Bronchial epithelial cell (primary cell): ENCODE measurements at regions not wholly inside any gene's neighbourhood (a gene's known extent, or its start where the extent isn't known, plus 50 kb on each side); places are given as distances from the start of the nearest gene placed in this dataset.
"Not testable (repeated sequence)": the region's sequence is repeated elsewhere in the genome, so short reads cannot be mapped to it uniquely, and the experiment has no call there.

Source experiments
- DNase-seq: peaks from one replicate; pipeline ENCODE4 v3.0.0-alpha.2; 2010; ENCODE audit warnings: low read depth
- FAIRE-seq: peaks from 2 replicates; lab custom pipeline; 2011; peaks lifted over from hg19 to GRCh38; lab: Jason Lieb, UNC
- H3K27me3 ChIP-seq: 2 replicates; pipeline ENCODE4 v1.5.1; 2011; ENCODE audit warnings: low read length; ENCODE audit not compliant: control insufficient read depth, insufficient read depth
- H3K36me3 ChIP-seq: 2 replicates; pipeline ENCODE4 v1.5.1; 2011; ENCODE audit warnings: low read length; ENCODE audit not compliant: control insufficient read depth, insufficient read depth
- H3K4me3 ChIP-seq: 2 replicates; pipeline ENCODE4 v1.5.1; 2011; ENCODE audit warnings: mild to moderate bottlenecking, low read depth, low read length, control low read depth
- TF ChIP-seq, protein P1 (sequence below): IDR thresholded peaks from 2 replicates; pipeline ENCODE4 v1.5.1; 2011; ENCODE audit warnings: mild to moderate bottlenecking, moderate library complexity, low read length, control low read depth, inconsistent platforms; ENCODE audit not compliant: insufficient read depth, severe bottlenecking

- no peak overlapping the region for H3K4me3 ChIP-seq
- no peak for FAIRE-seq
- TF ChIP-seq, protein P1, sequence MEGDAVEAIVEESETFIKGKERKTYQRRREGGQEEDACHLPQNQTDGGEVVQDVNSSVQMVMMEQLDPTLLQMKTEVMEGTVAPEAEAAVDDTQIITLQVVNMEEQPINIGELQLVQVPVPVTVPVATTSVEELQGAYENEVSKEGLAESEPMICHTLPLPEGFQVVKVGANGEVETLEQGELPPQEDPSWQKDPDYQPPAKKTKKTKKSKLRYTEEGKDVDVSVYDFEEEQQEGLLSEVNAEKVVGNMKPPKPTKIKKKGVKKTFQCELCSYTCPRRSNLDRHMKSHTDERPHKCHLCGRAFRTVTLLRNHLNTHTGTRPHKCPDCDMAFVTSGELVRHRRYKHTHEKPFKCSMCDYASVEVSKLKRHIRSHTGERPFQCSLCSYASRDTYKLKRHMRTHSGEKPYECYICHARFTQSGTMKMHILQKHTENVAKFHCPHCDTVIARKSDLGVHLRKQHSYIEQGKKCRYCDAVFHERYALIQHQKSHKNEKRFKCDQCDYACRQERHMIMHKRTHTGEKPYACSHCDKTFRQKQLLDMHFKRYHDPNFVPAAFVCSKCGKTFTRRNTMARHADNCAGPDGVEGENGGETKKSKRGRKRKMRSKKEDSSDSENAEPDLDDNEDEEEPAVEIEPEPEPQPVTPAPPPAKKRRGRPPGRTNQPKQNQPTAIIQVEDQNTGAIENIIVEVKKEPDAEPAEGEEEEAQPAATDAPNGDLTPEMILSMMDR: no peak
- H3K36me3 ChIP-seq: no peaks in the 10 kb centered on the region
- peak; percentile 3 for DNase-seq
- no peaks in the 10 kb centered on the region for H3K27me3 ChIP-seq
Observed at GRCh38 chr7:53470336-53470970, 435.0 kb downstream of the POM121L12 start.

DNA sequence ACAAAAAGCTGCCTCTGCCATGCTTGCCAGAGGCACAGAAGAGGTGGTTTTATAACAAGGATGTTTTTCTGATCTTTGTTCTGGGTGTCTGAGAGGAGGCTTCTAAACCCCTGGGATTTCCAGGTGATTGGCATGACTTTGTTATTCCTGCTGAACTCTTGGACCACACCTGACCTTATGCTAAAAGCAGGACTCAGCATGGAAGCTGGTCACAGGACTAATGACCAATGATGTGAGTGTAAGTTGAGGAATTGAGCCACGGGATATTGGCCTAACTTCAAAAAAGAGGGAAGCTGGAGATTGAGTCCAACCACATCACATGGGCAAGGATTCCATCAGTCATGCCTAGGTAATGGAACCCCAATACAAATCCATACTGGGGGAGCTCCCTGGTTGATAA is 437.9 kb downstream of the POM121L12 start:
- TF ChIP-seq, protein P1: no peak
- DNase-seq (peak; percentile 33), FAIRE-seq (no peak)
- H3K36me3 ChIP-seq: no peaks in the 10 kb centered on the region
- H3K4me3 ChIP-seq: no peak overlapping the region
- no peaks in the 10 kb centered on the region for H3K27me3 ChIP-seq

GRCh38 chr7:53475776-53476175 is 440.3 kb downstream of the POM121L12 start:
- FAIRE-seq (no peak), DNase-seq (no peak)
- Histone ChIP-seq H3K36me3 (no peaks in the 10 kb centered on the region), H3K4me3 (no peak overlapping the region), H3K27me3 (no peaks in the 10 kb centered on the region)
- TF ChIP-seq, protein P1: no peak

GRCh38 chr7:53476566-53476965 is 441.1 kb downstream of the POM121L12 start:
- no peaks in the 10 kb centered on the region for H3K27me3 ChIP-seq
- H3K4me3 ChIP-seq: no peak overlapping the region
- DNase-seq (no peak), FAIRE-seq (no peak)
- TF ChIP-seq, protein P1: no peak
- H3K36me3 ChIP-seq: no peaks in the 10 kb centered on the region

GRCh38 chr7:53485354-53485753 is 449.9 kb downstream of the POM121L12 start:
- DNase-seq (no peak), FAIRE-seq (no peak)
- H3K4me3 ChIP-seq: no peak overlapping the region
- TF ChIP-seq, protein P1: no peak
- no peaks in the 10 kb centered on the region for H3K36me3 ChIP-seq
- H3K27me3 ChIP-seq: peaks cover 2% of the 10 kb centered on the region

GRCh38 chr7:53491051-53491450 is 455.6 kb downstream of the POM121L12 start:
- DNase-seq (no peak), FAIRE-seq (peak; percentile 36)
- TF ChIP-seq, protein P1: no peak
- H3K36me3 ChIP-seq: no peaks in the 10 kb centered on the region
- H3K4me3 ChIP-seq: no peak overlapping the region
- peaks cover 2% of the 10 kb centered on the region for H3K27me3 ChIP-seq

GRCh38 chr7:53495181-53495580 is 459.7 kb downstream of the POM121L12 start:
- FAIRE-seq, DNase-seq, H3K36me3 ChIP-seq, H3K27me3 ChIP-seq, H3K4me3 ChIP-seq: not testable (repeated sequence)
